ENCODE measurements at regions not wholly inside any gene's neighbourhood (a gene's known extent, or its start where the extent isn't known, plus 50 kb on each side); places are given as distances from the start of the nearest gene placed in this dataset.

DNA sequence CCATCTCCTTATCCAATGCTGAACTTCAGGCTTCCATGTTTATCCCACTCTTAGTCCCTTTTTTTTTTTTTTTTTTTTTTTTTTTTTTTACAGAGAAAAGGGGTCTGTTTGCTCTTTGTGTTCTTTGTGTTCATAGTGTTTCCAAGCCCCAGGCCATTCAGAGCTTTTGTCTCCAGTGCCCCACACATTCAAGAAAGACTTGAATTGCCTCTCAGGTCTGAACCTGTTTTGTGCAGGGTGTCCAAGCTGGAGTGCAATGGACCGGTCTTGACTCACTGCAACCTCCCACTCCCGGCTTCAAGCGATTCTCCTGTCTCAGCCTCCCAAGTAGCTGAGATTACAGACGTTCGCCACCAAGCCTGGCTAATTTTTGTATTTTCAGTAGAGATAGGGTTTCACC is 191.2 kb downstream of the PALM2AKAP2 start:
- no peak for TF ChIP-seq EZH2 (IDR thresholded peaks at IDR 0.05; ENCODE audit: borderline replicate concordance, low read length)
- TF ChIP-seq, protein P1, sequence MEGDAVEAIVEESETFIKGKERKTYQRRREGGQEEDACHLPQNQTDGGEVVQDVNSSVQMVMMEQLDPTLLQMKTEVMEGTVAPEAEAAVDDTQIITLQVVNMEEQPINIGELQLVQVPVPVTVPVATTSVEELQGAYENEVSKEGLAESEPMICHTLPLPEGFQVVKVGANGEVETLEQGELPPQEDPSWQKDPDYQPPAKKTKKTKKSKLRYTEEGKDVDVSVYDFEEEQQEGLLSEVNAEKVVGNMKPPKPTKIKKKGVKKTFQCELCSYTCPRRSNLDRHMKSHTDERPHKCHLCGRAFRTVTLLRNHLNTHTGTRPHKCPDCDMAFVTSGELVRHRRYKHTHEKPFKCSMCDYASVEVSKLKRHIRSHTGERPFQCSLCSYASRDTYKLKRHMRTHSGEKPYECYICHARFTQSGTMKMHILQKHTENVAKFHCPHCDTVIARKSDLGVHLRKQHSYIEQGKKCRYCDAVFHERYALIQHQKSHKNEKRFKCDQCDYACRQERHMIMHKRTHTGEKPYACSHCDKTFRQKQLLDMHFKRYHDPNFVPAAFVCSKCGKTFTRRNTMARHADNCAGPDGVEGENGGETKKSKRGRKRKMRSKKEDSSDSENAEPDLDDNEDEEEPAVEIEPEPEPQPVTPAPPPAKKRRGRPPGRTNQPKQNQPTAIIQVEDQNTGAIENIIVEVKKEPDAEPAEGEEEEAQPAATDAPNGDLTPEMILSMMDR (conservative IDR thresholded peaks at IDR 0.05 in 1 of 2, IDR thresholded peaks at IDR 0.05 in 1 of 2; ENCODE audit: extremely low read depth in 1 of 2, insufficient read depth in 1 of 2, low read depth in 1 of 2, low read length in 2 of 2), result no peak

All from mammary epithelial cell (primary cell).